ENCODE measurements at regions not wholly inside any gene's neighbourhood (a gene's known extent, or its start where the extent isn't known, plus 50 kb on each side); places are given as distances from the start of the nearest gene placed in this dataset.

- Histone ChIP-seq H3K4me3 (no peak overlapping the region), H3K9ac (no peak overlapping the region)
Observed at GRCh38 chrX:14084466-14084865, 54.8 kb upstream of the GEMIN8 start.

GRCh38 chrX:14083783-14084182, 54.1 kb upstream of the GEMIN8 start:
- Histone ChIP-seq H3K27me3 (peaks cover 65% of the 10 kb centered on the region), H3K4me3 (no peak overlapping the region), H3K4me2 (no peak overlapping the region), H3K36me3 (no peaks in the 10 kb centered on the region), H3K27ac (no peak overlapping the region), H3K9me3 (no peaks in the 10 kb centered on the region), H4K20me1 (no peaks in the 10 kb centered on the region; the same call in 1 of the 2 replicates), H3K9ac (no peak overlapping the region), H3K4me1 (no peaks in the 10 kb centered on the region)
- no peak for TF ChIP-seq Cebpa-rat (IDR thresholded peaks at IDR 0.05)

More at GRCh38 chrX:14084466-14084865, 54.8 kb upstream of the GEMIN8 start:
- TF ChIP-seq Cebpa-rat (IDR thresholded peaks at IDR 0.05) = no peak
- Histone ChIP-seq H3K36me3 (no peaks in the 10 kb centered on the region), H4K20me1 (0 out of 2 replicates have a peak, but pooled peaks cover 3% of the 10 kb centered on the region), H3K9me3 (no peaks in the 10 kb centered on the region), H3K27me3 (peaks cover 68% of the 10 kb centered on the region), H3K4me2 (no peak overlapping the region), H3K4me1 (no peaks in the 10 kb centered on the region), H3K27ac (no peak overlapping the region)

- no peak for TF ChIP-seq Cebpa-rat (IDR thresholded peaks at IDR 0.05)
- Histone ChIP-seq H3K4me2 (no peak overlapping the region), H3K27me3 (peaks cover 72% of the 10 kb centered on the region), H3K9ac (no peak overlapping the region), H3K4me3 (no peak overlapping the region), H3K9me3 (no peaks in the 10 kb centered on the region), H3K4me1 (no peaks in the 10 kb centered on the region), H3K36me3 (no peaks in the 10 kb centered on the region), H4K20me1 (no peaks in the 10 kb centered on the region; the same call in 1 of the 2 replicates), H3K27ac (no peak overlapping the region)
Observed at GRCh38 chrX:14079891-14080430, 50.3 kb upstream of the GEMIN8 start.
